B cell (primary cell): ENCODE measurements at regions not wholly inside any gene's neighbourhood (a gene's known extent, or its start where the extent isn't known, plus 50 kb on each side); places are given as distances from the start of the nearest gene placed in this dataset.

ENCODE experiments used
- ATAC-seq: fragments of 200-7000 bp; cut with Tn5 transposase; one replicate; pipeline ENCODE4 v1.10.0; 2021; ENCODE audit warnings: low read depth, mild to moderate bottlenecking, moderate number of reproducible peaks, moderate library complexity
- CTCF ChIA-PET: fragments of 350-600 bp; sonication (Branson Sonifier 250); formaldehyde crosslinking; loops from one replicate; lab custom pipeline; 2021; ENCODE audit warnings: antibody characterized with exemption, inconsistent platforms; lab: Charles Lee
- POLR2A ChIA-PET: fragments of 350-600 bp; sonication (Branson Sonifier 250); formaldehyde crosslinking; loops from one replicate; lab custom pipeline; 2021; ENCODE audit warnings: antibody characterized with exemption; lab: Charles Lee
- DNase-seq: peaks from one replicate; pipeline ENCODE4 v3.0.0; 2013
- H2AFZ ChIP-seq: 2 replicates; pipeline ENCODE4 v1.6.1; 2012; ENCODE audit warnings: mild to moderate bottlenecking, low read depth, low read length; ENCODE audit not compliant: insufficient read depth, poor library complexity, severe bottlenecking
- H3K27ac ChIP-seq, 2 donors: 1 replicate in 1 of 2; 2 replicates in 1 of 2; pipeline ENCODE4 v1.5.1; 2012 to 2013; ENCODE audit warnings: low read length in 2 of 2, mild to moderate bottlenecking in 2 of 2, moderate library complexity in 1 of 2
- H3K27me3 ChIP-seq, 4 experiments: fragments of 200-600 bp in 1 of 4; sonication (generic) in 1 of 4; replicated peaks in 1 of 4; 1 replicate in 2 of 4; 2 replicates in 2 of 4; pipeline versions ENCODE4 v1.6.1 to v1.7.0; 2013 to 2016; ENCODE audit warnings: low read length in 3 of 4, mild to moderate bottlenecking in 2 of 4, mixed read lengths in 1 of 4, moderate library complexity in 1 of 4; ENCODE audit not compliant: insufficient read depth in 4 of 4, control insufficient read depth in 3 of 4; ENCODE audit errors: control extremely low read depth in 1 of 4
- H3K36me3 ChIP-seq, 2 experiments: replicated peaks in 1 of 2; 1 replicate in 1 of 2; 2 replicates in 1 of 2; pipeline versions ENCODE4 v1.6.1 to v1.7.1; 2013; ENCODE audit warnings: low read length in 1 of 2; ENCODE audit not compliant: insufficient read depth in 2 of 2, control insufficient read depth in 1 of 2; ENCODE audit errors: control extremely low read depth in 1 of 2, extremely low read depth in 1 of 2
- H3K4me1 ChIP-seq, 2 donors: fragments of 200-600 bp in 1 of 2; sonication (generic) in 1 of 2; 1 replicate in 1 of 2; 2 replicates in 1 of 2; pipeline versions ENCODE4 v1.5.1 to v1.6.1; 2013 to 2017; ENCODE audit warnings: low read length in 2 of 2; ENCODE audit not compliant: control insufficient read depth in 2 of 2, insufficient read depth in 2 of 2
- H3K4me2 ChIP-seq: replicated peaks from 2 replicates; pipeline ENCODE3; 2012; ENCODE audit warnings: mild to moderate bottlenecking, low read depth, low read length; ENCODE audit not compliant: poor library complexity, severe bottlenecking
- H3K4me3 ChIP-seq, 5 experiments: fragments of 200-600 bp in 1 of 5; sonication (generic) in 1 of 5; 1 replicate in 3 of 5; 2 replicates in 2 of 5; pipeline versions ENCODE4 v1.5.1 to v1.7.0; 2011 to 2016; ENCODE audit warnings: low read length in 4 of 5, mild to moderate bottlenecking in 4 of 5, low read depth in 2 of 5, control low read depth in 1 of 5, moderate library complexity in 1 of 5; ENCODE audit not compliant: insufficient read depth in 1 of 5; ENCODE audit errors: control extremely low read depth in 1 of 5, extremely low read depth in 1 of 5
- H3K79me2 ChIP-seq: fragments of 200-600 bp; sonication (generic); one replicate; pipeline ENCODE4 v1.6.0; 2016; ENCODE audit warnings: low read length; ENCODE audit not compliant: control insufficient read depth, insufficient read depth
- H3K9ac ChIP-seq: fragments of 200-600 bp; sonication (generic); 2 replicates; pipeline ENCODE4 v1.6.1; 2017; ENCODE audit warnings: mild to moderate bottlenecking, low read length, moderate library complexity
- H3K9me3 ChIP-seq, 3 donors: one replicate each; pipeline versions ENCODE4 v1.6.1 to v1.7.1; 2013; ENCODE audit warnings: low read length in 2 of 3; ENCODE audit not compliant: control insufficient read depth in 2 of 3, insufficient read depth in 1 of 3; ENCODE audit errors: control extremely low read depth in 1 of 3
- H4K20me1 ChIP-seq: 2 replicates; pipeline ENCODE4 v1.6.0; 2012; ENCODE audit warnings: mild to moderate bottlenecking, low read length; ENCODE audit not compliant: insufficient read depth, control insufficient read depth, poor library complexity, severe bottlenecking
- H3K27ac Mint-ChIP-seq: one replicate; pipeline ENCODE4 v1.8.0; 2021; ENCODE audit warnings: mixed read lengths
- H3K27me3 Mint-ChIP-seq: one replicate; pipeline ENCODE4 v1.8.0; 2021; ENCODE audit warnings: mixed read lengths
- H3K4me1 Mint-ChIP-seq: one replicate; pipeline ENCODE4 v1.8.0; 2021; ENCODE audit warnings: mixed read lengths
- H3K4me3 Mint-ChIP-seq: one replicate; pipeline ENCODE4 v1.8.0; 2021; ENCODE audit warnings: mixed read lengths
- H3K9me3 Mint-ChIP-seq: one replicate; pipeline ENCODE4 v1.8.0; 2022; ENCODE audit warnings: mixed read lengths; ENCODE audit not compliant: insufficient read depth
- CTCF ChIP-seq: fragments of 200-600 bp; IDR thresholded peaks from one replicate; pipeline ENCODE4 v1.8.0; 2022; ENCODE audit warnings: antibody characterized with exemption, mild to moderate bottlenecking
- EZH2 ChIP-seq: IDR thresholded peaks from 2 replicates; pipeline ENCODE4 v1.6.1; 2012; ENCODE audit warnings: borderline replicate concordance, low read depth, mild to moderate bottlenecking, moderate library complexity, low read length; ENCODE audit not compliant: insufficient read depth, poor library complexity, severe bottlenecking
- WGBS: methylation state at CpG from one replicate; pipeline ENCODE4 v1.1.5; 2013; ENCODE audit warnings: missing lambda C conversion rate; ENCODE audit not compliant: insufficient coverage; 5-methylcytosine and 5-hydroxymethylcytosine counted together
- intact Hi-C: fragments of 100-400 bp; cut with micrococcal nuclease; formaldehyde crosslinking; loops from one replicate; pipeline ENCODE4 v1.10.0; 2022

DNA sequence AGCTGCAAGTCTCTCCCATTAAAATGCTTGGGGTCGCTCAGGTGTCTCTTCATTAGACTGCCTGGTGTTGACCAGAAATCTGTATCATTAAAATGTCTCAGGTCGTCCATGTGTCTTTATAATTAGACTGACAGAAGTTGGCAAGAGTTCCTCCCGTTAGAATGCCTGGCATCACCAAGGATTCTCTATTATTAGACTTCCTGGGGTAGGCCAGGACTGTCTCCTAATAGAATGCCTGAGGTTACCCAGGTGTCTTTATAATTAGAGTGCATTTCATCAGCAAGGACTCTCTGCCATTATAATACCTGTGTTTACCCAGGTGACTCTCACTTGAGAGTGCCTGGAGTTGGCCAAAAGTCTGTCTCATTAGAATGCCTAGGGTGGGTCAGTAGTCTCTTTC is 1537.2 kb downstream of the UQCRFS1 start:
- no peaks in the 10 kb centered on the region for H3K4me1 Mint-ChIP-seq
- H3K79me2 ChIP-seq = no peaks in the 10 kb centered on the region
- H3K9ac ChIP-seq = no peak overlapping the region
- H3K27ac Mint-ChIP-seq = no peak overlapping the region
- H3K9me3 Mint-ChIP-seq = peaks cover 10% of the 10 kb centered on the region
- POLR2A ChIA-PET = no interaction called here
- TF ChIP-seq CTCF (no peak), EZH2 (no peak)
- no peaks in the 10 kb centered on the region for H3K4me1 ChIP-seq
- H3K27me3 ChIP-seq = no peaks in the 10 kb centered on the region
- H4K20me1 ChIP-seq = no peaks in the 10 kb centered on the region
- peaks cover 0 to 18% (median 2%) of the 10 kb centered on the region in 3 donors for H3K9me3 ChIP-seq
- no peak overlapping the region for H3K4me3 Mint-ChIP-seq
- no peaks in the 10 kb centered on the region for H3K36me3 ChIP-seq
- no peak overlapping the region for H2AFZ ChIP-seq
- H3K27me3 Mint-ChIP-seq = no peaks in the 10 kb centered on the region
- 48% methylated on average over 3 of the region's 3 CpGs for WGBS
- no peak for ATAC-seq
- CTCF ChIA-PET = no interaction called here
- H3K27ac ChIP-seq = no peak overlapping the region
- H3K4me3 ChIP-seq = no peak overlapping the region
- intact Hi-C loops = no loop called here
- H3K4me2 ChIP-seq = no peak overlapping the region
- no peak for DNase-seq

DNA sequence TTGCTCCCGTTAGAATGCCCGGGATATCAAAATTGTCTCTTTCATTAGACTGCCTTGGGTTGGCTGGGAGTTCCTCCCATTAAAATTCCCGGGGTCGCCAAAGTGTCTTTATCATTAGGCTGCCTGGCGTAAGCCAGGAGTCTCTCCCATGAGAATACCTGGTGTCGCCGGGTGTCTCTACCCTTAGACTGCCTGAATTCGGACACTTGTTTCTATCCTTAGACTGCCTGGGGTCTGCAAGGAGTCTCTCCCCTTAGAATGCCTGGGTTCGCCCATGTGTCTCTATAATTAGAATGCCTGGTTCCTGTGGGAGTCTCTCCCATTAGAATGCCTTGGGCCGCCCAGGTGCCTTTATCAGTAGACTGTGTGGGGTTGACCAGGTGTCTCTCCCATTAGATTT is 1538.2 kb downstream of the UQCRFS1 start:
- no peaks in the 10 kb centered on the region for H3K4me1 Mint-ChIP-seq
- Histone ChIP-seq H3K9me3 (peaks cover 0 to 10% (median 2%) of the 10 kb centered on the region in 3 donors), H2AFZ (no peak overlapping the region), H3K9ac (no peak overlapping the region), H3K4me2 (no peak overlapping the region), H3K27ac (no peak overlapping the region), H4K20me1 (no peaks in the 10 kb centered on the region), H3K27me3 (no peaks in the 10 kb centered on the region), H3K36me3 (no peaks in the 10 kb centered on the region), H3K79me2 (no peaks in the 10 kb centered on the region), H3K4me1 (no peaks in the 10 kb centered on the region), H3K4me3 (no peak overlapping the region)
- H3K27me3 Mint-ChIP-seq = no peaks in the 10 kb centered on the region
- CTCF ChIA-PET = no interaction called here
- H3K27ac Mint-ChIP-seq = no peak overlapping the region
- 89% methylated on average over 8 of the region's 10 CpGs for WGBS
- intact Hi-C loops = no loop called here
- no peak overlapping the region for H3K4me3 Mint-ChIP-seq
- peaks cover 7% of the 10 kb centered on the region for H3K9me3 Mint-ChIP-seq
- DNase-seq (no peak), ATAC-seq (no peak)
- POLR2A ChIA-PET = no interaction called here
- no peak for TF ChIP-seq CTCF
- TF ChIP-seq EZH2 = no peak
